Transverse colon (tissue), 4 donors: ENCODE measurements at regions not wholly inside any gene's neighbourhood (a gene's known extent, or its start where the extent isn't known, plus 50 kb on each side); places are given as distances from the start of the nearest gene placed in this dataset.

Source experiments
- DNase-seq: peaks from one replicate; pipeline ENCODE4 v3.0.0-alpha.2; 2019
- H3K27ac ChIP-seq, 4 donors: fragments of 200-600 bp; sonication (generic); 2 replicates each; pipeline ENCODE4 v1.5.1; 2016 to 2018; ENCODE audit warnings: inconsistent platforms in 4 of 4
- H3K27me3 ChIP-seq: fragments of 200-600 bp; sonication (generic); 2 replicates; pipeline ENCODE4 v1.5.1; 2017; ENCODE audit warnings: inconsistent platforms
- H3K36me3 ChIP-seq, 4 donors: fragments of 200-600 bp; sonication (generic); 2 replicates each; pipeline ENCODE4 v1.5.1; 2017 to 2019; ENCODE audit warnings: inconsistent platforms in 4 of 4
- H3K4me1 ChIP-seq, 4 donors: fragments of 200-600 bp; sonication (generic); 2 replicates each; pipeline ENCODE4 v1.5.1; 2017 to 2020; ENCODE audit warnings: inconsistent platforms in 4 of 4
- H3K4me3 ChIP-seq, 4 donors: fragments of 200-600 bp; sonication (generic); 1 replicate in 1 of 4; 2 replicates in 3 of 4; pipeline versions ENCODE4 v1.5.1 to v1.6.1; 2017 to 2019; ENCODE audit warnings: inconsistent platforms in 4 of 4
- H3K9me3 ChIP-seq, 2 donors: fragments of 200-600 bp; sonication (generic); 2 replicates each; pipeline ENCODE4 v1.5.1; 2017 to 2019; ENCODE audit warnings: inconsistent platforms in 2 of 2
- CTCF ChIP-seq, 5 experiments: fragments of 200-600 bp in 3 of 5; fragments of 450-650 bp in 2 of 5; sonication (generic) in 3 of 5; IDR thresholded peaks; 1 replicate in 2 of 5; 2 replicates in 3 of 5; pipeline ENCODE4 v1.5.1; 2016 to 2017; ENCODE audit warnings: antibody characterized with exemption in 5 of 5, inconsistent platforms in 3 of 5, mild to moderate bottlenecking in 2 of 5, moderate library complexity in 1 of 5
- EP300 ChIP-seq: sonication (generic); formaldehyde crosslinking; IDR thresholded peaks from one replicate; pipeline ENCODE4 v1.6.1; 2017; ENCODE audit warnings: antibody characterized with exemption, low read depth
- POLR2A ChIP-seq: fragments of 450-650 bp; IDR thresholded peaks from one replicate; pipeline ENCODE4 v1.6.1; 2016; ENCODE audit warnings: antibody characterized with exemption, mild to moderate bottlenecking, moderate library complexity
- POLR2AphosphoS5 ChIP-seq, 3 donors: sonication (generic); formaldehyde crosslinking; IDR thresholded peaks; one replicate each; pipeline ENCODE4 v1.6.1; 2016; ENCODE audit warnings: antibody characterized with exemption in 3 of 3
- WGBS, 2 donors: methylation state at CpG; one replicate each; pipeline ENCODE4 v1.1.5; 2018; ENCODE audit warnings: low coverage in 1 of 2; 5-methylcytosine and 5-hydroxymethylcytosine counted together
- in situ Hi-C, 4 donors: fragments of 200-750 bp; cut with MboI; loops; one replicate each; pipeline versions ENCODE4 v1.15.0 to v1.15.1; 2017; ENCODE audit warnings: low sequenced_read_pairs in 3 of 4, low pct_ligation_motif_present in 1 of 4, low pct_unique_long_range_greater_than_20kb in 1 of 4
- intact Hi-C: fragments of 100-400 bp; cut with DNase I; formaldehyde crosslinking; loops from one replicate; pipeline ENCODE4 v1.15.1; 2023; ENCODE audit warnings: low total_unique reads

DNA sequence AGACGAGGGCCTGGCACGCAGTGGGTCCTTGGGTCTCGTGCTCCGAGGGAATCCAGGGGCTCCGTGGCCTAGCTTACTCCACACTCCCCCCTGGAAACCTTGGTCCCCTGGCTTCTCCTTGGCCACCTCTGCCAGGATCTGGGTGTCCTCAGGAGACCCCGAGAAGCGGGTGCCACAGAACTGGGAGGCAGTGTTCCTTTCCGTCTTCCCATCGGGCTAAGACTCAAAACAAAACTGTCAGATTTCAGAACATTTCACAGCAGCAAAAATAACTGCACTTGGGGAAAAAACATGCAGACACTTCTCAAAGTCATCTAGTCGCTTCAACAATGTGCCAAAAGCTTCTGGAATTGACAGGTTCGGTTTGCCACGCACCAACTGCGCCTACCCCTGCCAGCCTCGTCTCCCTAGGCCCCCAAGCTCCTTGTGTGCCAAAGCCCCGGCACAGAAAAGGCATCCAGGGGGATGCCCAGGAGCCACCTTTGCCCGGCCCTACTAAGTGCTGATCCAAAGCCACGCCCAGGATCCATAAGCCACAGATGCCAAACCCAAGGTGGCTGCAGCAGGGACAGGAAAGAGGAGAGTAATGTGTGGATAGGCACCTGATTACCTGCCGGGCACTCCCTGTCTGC lies 58.4 kb upstream of the DIO3 start:
- H3K36me3 ChIP-seq: no peaks in the 10 kb centered on the region
- 89% methylated on average over 18 of the region's 18 CpGs; no CpG with 5 or more reads in 1 of the 2 donors for WGBS, 2 donors
- in situ Hi-C loops: no loop called here
- H3K27me3 ChIP-seq: no peaks in the 10 kb centered on the region
- H3K4me1 ChIP-seq: no peaks in the 10 kb centered on the region
- intact Hi-C loops: no loop called here
- DNase-seq: no peak
- H3K4me3 ChIP-seq: no peak overlapping the region
- no peaks in the 10 kb centered on the region for H3K9me3 ChIP-seq
- H3K27ac ChIP-seq: no peak overlapping the region
- TF ChIP-seq CTCF (IDR thresholded peaks at IDR 0.05) (no peak), POLR2AphosphoS5 (IDR thresholded peaks at IDR 0.05) (no peak), EP300 (no peak), POLR2A (no peak)

GRCh38 chr14:101503431-101504095 lies 57.7 kb upstream of the DIO3 start:
- H3K4me1 ChIP-seq: no peaks in the 10 kb centered on the region
- WGBS, 2 donors: 90 to 100% methylated on average over 2 to 14 of the region's 14 CpGs
- no peak overlapping the region for H3K4me3 ChIP-seq
- H3K27me3 ChIP-seq: no peaks in the 10 kb centered on the region
- H3K36me3 ChIP-seq: no peaks in the 10 kb centered on the region
- intact Hi-C loops (no loop called here), in situ Hi-C loops (no loop called here)
- no peak for DNase-seq
- no peaks in the 10 kb centered on the region for H3K9me3 ChIP-seq
- no peak overlapping the region for H3K27ac ChIP-seq
- no peak for TF ChIP-seq EP300
- TF ChIP-seq POLR2A: no peak
- TF ChIP-seq POLR2AphosphoS5 (IDR thresholded peaks at IDR 0.05): no peak
- TF ChIP-seq CTCF (IDR thresholded peaks at IDR 0.05): no peak

DNA sequence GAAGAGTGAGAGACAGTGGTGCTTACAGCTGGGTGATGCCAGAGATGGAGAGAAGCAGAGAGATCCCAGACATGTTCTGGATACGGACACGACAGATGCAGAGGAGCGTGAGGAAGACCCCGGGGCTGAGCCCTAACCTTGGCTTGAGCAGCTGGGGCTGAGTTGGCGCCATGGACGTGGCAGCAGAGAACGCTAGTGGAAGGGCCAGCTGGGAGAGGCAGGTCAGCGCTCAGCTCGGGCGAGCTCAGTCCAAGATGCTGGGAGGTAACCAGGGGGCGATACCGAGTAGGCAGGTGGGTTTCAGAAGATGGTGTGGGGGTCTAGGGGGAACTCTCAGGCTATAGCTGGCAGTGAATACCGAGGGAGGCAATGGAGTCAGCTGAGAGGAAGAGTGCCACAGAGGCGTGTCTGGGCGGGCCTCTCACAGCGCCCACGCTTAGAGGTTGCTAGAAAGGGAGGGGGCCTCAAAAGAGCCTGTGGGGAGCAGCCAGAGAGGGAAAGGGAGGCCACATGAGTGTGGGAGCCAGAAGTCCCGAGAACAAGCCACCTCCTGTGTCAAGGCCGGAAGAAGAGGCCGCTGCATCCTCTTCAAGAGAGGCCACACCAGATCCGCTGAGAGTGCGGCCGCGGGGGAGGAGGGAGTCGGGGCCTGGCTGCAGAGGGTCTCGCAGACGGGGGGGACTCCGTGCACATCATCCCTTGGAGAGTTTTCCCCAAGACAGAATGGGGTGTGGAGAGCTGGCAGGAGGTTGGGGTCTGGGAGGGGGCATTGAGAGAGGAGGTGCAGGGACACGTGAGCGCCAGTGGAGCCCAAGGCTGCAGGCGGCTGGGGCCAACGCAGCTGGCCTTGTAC lies 57.0 kb upstream of the DIO3 start:
- H3K27me3 ChIP-seq: no peaks in the 10 kb centered on the region
- H3K9me3 ChIP-seq: no peaks in the 10 kb centered on the region
- whole genome bisulfite sequencing, 2 donors: 86 to 91% methylated on average over 13 to 31 of the region's 32 CpGs
- in situ Hi-C loops (no loop called here), intact Hi-C loops (no loop called here)
- TF ChIP-seq EP300 (no peak), POLR2A (no peak), CTCF (IDR thresholded peaks at IDR 0.05) (no peak), POLR2AphosphoS5 (IDR thresholded peaks at IDR 0.05) (no peak)
- peak; percentile 1 for DNase-seq
- H3K36me3 ChIP-seq: no peaks in the 10 kb centered on the region
- H3K27ac ChIP-seq: no peak overlapping the region
- no peaks in the 10 kb centered on the region for H3K4me1 ChIP-seq
- H3K4me3 ChIP-seq: no peak overlapping the region

GRCh38 chr14:101505236-101505970 lies 55.9 kb upstream of the DIO3 start:
- DNase-seq: peak; percentile 6
- Histone ChIP-seq H3K27me3 (no peaks in the 10 kb centered on the region), H3K4me3 (no peak overlapping the region), H3K9me3 (no peaks in the 10 kb centered on the region), H3K27ac (no peak overlapping the region), H3K4me1 (no peaks in the 10 kb centered on the region), H3K36me3 (no peaks in the 10 kb centered on the region)
- in situ Hi-C loops: no loop called here
- TF ChIP-seq POLR2AphosphoS5 (IDR thresholded peaks at IDR 0.05) (no peak), EP300 (no peak), CTCF (IDR thresholded peaks at IDR 0.05) (no peak), POLR2A (no peak)
- 77% methylated on average over 15 of the region's 20 CpGs; no CpG with 5 or more reads in 1 of the 2 donors for WGBS, 2 donors
- intact Hi-C loops: no loop called here
